Smooth muscle cell (in vitro differentiated cells): ENCODE measurements at regions not wholly inside any gene's neighbourhood (a gene's known extent, or its start where the extent isn't known, plus 50 kb on each side); places are given as distances from the start of the nearest gene placed in this dataset.

Experiments
- DNase-seq: peaks from one replicate; lab custom pipeline; 2025; ENCODE audit not compliant: unreplicated experiment; lab: John Stamatoyannopoulos, UW
- H2AFZ ChIP-seq: fragments of 200-600 bp; sonication (generic); 2 replicates; pipeline ENCODE4 v1.6.0; 2016; ENCODE audit warnings: antibody characterized with exemption, low read depth, mild to moderate bottlenecking
- H3F3A ChIP-seq: fragments of 200-600 bp; sonication (generic); 2 replicates; pipeline ENCODE4 v1.6.0; 2017; ENCODE audit warnings: antibody characterized with exemption, low read depth
- H3K27ac ChIP-seq: fragments of 200-600 bp; sonication (generic); 2 replicates; pipeline ENCODE4 v1.5.1; 2016; ENCODE audit warnings: low read depth, mild to moderate bottlenecking
- H3K27me3 ChIP-seq: fragments of 200-600 bp; sonication (generic); 2 replicates; pipeline ENCODE4 v1.6.1; 2016; ENCODE audit warnings: low read depth, mild to moderate bottlenecking
- H3K36me3 ChIP-seq: fragments of 200-600 bp; sonication (generic); 2 replicates; pipeline ENCODE4 v1.5.1; 2016; ENCODE audit warnings: low read depth
- H3K4me1 ChIP-seq: fragments of 200-600 bp; sonication (generic); 2 replicates; pipeline ENCODE4 v1.5.1; 2016; ENCODE audit warnings: low read depth
- H3K4me2 ChIP-seq: fragments of 200-600 bp; sonication (generic); 2 replicates; pipeline ENCODE4 v1.6.0; 2016; ENCODE audit warnings: mild to moderate bottlenecking
- H3K4me3 ChIP-seq: fragments of 200-600 bp; sonication (generic); 2 replicates; pipeline ENCODE4 v1.5.1; 2016; ENCODE audit warnings: mild to moderate bottlenecking
- H3K79me2 ChIP-seq: fragments of 200-600 bp; sonication (generic); 2 replicates; pipeline ENCODE4 v1.6.0; 2016; ENCODE audit warnings: low read depth, mild to moderate bottlenecking
- H3K9ac ChIP-seq: fragments of 200-600 bp; sonication (generic); 2 replicates; pipeline ENCODE4 v1.6.0; 2016; ENCODE audit warnings: low read depth
- H3K9me3 ChIP-seq: fragments of 200-600 bp; sonication (generic); replicated peaks from 2 replicates; pipeline ENCODE4 v1.5.1; 2016; ENCODE audit warnings: low read depth
- H4K20me1 ChIP-seq: fragments of 200-600 bp; sonication (generic); 2 replicates; pipeline ENCODE4 v1.6.0; 2016; ENCODE audit warnings: low read depth
- WGBS: methylation state at CpG from one replicate; pipeline ENCODE4 v1.1.7; 2016; ENCODE audit warnings: low lambda C conversion rate; 5-methylcytosine and 5-hydroxymethylcytosine counted together
- TF ChIP-seq, protein P1 (sequence below): fragments of 200-600 bp; sonication (generic); IDR thresholded peaks from 2 replicates; pipeline ENCODE4 v1.5.1; 2017; ENCODE audit warnings: borderline replicate concordance, mild to moderate bottlenecking, antibody characterized with exemption; ENCODE audit not compliant: insufficient read depth, poor library complexity, severe bottlenecking

DNA sequence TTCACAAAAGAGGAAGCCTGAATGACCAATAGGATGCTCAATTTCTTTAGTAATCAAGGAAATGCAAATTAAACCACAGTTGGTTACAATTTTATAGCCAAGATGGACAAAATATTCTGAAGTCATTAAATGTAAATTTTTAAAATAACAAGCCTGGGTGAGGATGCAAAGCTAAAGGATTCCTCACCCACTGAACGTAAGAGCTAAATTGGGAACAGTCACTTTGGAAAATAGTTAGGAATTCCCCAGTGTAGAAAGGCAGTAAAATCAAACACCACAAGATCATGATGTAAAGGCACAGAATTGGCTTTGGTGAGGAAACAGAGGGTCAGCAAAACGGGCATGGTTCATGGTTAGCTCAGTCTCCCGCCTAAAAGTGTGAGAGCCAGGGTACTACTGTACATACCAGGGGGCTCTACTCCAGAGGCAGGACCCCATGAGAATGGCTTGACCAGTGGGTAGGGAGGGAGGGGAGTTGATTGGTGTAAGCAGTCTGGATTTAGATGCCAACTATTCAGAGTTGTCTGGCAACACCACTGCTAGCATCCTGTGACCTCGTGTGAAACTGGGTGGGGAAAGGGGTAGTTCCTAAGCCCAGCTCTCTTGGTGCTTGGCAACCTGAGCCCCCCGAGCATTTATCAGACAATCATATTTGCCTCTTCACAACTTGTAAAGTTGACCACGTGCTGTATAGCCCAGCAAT lies 213.4 kb upstream of the EGLN3 start:
- WGBS: 66% methylated on average over 6 of the region's 6 CpGs
- TF ChIP-seq, protein P1, sequence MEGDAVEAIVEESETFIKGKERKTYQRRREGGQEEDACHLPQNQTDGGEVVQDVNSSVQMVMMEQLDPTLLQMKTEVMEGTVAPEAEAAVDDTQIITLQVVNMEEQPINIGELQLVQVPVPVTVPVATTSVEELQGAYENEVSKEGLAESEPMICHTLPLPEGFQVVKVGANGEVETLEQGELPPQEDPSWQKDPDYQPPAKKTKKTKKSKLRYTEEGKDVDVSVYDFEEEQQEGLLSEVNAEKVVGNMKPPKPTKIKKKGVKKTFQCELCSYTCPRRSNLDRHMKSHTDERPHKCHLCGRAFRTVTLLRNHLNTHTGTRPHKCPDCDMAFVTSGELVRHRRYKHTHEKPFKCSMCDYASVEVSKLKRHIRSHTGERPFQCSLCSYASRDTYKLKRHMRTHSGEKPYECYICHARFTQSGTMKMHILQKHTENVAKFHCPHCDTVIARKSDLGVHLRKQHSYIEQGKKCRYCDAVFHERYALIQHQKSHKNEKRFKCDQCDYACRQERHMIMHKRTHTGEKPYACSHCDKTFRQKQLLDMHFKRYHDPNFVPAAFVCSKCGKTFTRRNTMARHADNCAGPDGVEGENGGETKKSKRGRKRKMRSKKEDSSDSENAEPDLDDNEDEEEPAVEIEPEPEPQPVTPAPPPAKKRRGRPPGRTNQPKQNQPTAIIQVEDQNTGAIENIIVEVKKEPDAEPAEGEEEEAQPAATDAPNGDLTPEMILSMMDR: no peak
- Histone ChIP-seq H3K9me3 (no peaks in the 10 kb centered on the region), H3F3A (no peaks in the 10 kb centered on the region), H3K27ac (no peak overlapping the region), H3K4me3 (no peak overlapping the region), H3K9ac (no peak overlapping the region), H2AFZ (no peak overlapping the region), H3K4me1 (no peaks in the 10 kb centered on the region), H4K20me1 (no peaks in the 10 kb centered on the region), H3K27me3 (no peaks in the 10 kb centered on the region), H3K36me3 (no peaks in the 10 kb centered on the region), H3K79me2 (no peaks in the 10 kb centered on the region), H3K4me2 (no peak overlapping the region)
- no peak for DNase-seq

DNA sequence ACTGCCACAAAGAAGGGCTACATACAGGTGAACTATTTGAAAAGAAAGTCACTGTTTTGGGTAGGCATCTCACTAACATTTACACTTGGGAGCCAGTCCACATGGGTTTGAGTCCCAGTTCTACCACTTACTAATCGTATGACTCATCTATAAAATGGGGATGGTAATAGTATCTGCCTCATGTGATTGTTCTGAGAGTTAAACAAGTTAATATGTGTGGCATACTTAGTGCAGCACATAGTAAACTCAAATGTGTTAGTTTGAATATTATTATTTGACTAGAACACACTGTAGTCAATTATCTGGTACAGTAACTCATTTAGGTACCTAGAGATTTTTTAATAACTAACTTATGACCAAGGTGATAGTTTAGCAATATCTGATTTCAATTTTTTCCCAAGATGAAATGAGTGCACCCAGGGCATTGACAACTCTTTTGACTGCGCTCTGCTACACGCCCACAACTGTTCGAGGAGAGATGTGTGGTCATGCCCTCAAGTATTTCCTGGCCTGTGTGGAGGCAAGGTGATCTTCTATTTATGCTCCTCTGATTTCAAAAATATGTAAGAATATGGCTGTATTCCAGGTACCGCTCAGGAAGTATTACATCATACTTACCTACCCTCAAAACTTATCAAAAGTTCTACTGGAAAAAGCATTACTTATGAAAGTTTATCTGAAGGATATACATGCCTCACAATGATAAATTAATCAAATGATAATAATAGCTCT lies 210.6 kb upstream of the EGLN3 start:
- Histone ChIP-seq H3K27ac (no peak overlapping the region), H3K9ac (no peak overlapping the region), H4K20me1 (no peaks in the 10 kb centered on the region), H3K27me3 (peaks cover 4% of the 10 kb centered on the region), H2AFZ (no peak overlapping the region), H3K36me3 (no peaks in the 10 kb centered on the region), H3K4me3 (no peak overlapping the region), H3K4me1 (no peaks in the 10 kb centered on the region), H3K9me3 (no peaks in the 10 kb centered on the region), H3K79me2 (no peaks in the 10 kb centered on the region), H3F3A (no peaks in the 10 kb centered on the region), H3K4me2 (no peak overlapping the region)
- DNase-seq: no peak
- TF ChIP-seq, protein P1: no peak
- WGBS: 96% methylated on average over 5 of the region's 5 CpGs

DNA sequence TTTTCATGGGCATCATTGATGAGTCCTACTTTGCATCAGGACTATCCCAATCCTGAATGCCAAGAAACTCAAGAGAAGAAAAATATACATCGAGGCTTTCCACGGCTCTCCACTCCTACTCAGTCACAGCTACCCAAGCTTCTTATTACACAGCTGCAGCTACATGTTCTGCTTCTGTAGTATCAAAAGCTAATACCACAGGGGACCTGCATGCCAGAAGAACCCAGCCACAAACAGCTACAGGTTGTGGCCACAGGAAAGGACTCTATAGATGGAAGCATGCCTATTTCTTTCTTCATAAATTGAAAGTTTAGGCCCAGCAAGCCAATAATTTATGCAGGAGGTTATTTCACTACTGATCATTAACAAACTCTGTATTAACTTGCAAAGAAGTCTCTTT lies 209.7 kb upstream of the EGLN3 start:
- Histone ChIP-seq H2AFZ (no peak overlapping the region), H3K4me3 (no peak overlapping the region), H3F3A (no peaks in the 10 kb centered on the region), H3K27ac (no peak overlapping the region), H3K4me2 (no peak overlapping the region), H3K9me3 (no peaks in the 10 kb centered on the region), H4K20me1 (no peaks in the 10 kb centered on the region), H3K36me3 (no peaks in the 10 kb centered on the region), H3K9ac (no peak overlapping the region), H3K4me1 (no peaks in the 10 kb centered on the region), H3K27me3 (peaks cover 4% of the 10 kb centered on the region), H3K79me2 (no peaks in the 10 kb centered on the region)
- TF ChIP-seq, protein P1: no peak
- DNase-seq: no peak
- WGBS: 98% methylated on average over 2 of the region's 2 CpGs
